ENCODE measurements at regions not wholly inside any gene's neighbourhood (a gene's known extent, or its start where the extent isn't known, plus 50 kb on each side); places are given as distances from the start of the nearest gene placed in this dataset.

DNA sequence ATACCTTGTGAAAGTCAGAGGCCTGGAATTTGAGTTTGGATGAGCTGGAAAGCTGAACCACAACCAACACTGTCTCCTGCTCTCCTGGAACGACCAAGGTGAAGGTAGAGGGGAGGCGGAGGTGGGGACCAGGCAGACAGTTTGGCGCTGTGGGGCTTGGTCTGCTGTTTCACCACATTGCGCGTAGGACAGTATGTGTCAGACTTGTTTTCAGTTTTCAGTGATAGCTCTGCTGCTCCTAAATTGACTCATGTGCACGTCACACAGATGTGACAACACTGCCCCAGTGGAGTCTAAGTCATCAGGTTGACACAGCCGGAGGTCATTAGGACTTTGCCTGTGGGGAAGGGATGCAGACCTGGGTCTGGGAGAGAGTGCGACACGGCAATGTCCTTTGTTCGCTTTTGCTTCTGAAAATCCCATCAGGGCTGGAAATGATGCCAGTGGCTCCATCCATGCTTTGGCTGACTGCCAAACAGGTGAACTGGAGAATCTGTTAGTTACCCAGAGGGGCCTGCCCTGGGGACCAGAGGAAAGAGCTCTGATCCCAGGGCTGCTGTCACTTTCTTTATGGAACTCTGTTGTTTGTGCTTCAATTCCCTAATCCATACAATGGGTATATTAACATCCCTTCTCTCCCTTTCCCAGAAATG, 255.5 kb downstream of the CDC5L start:
- no peak for DNase-seq (ENCODE audit: low read depth)
- TF ChIP-seq, protein P1, sequence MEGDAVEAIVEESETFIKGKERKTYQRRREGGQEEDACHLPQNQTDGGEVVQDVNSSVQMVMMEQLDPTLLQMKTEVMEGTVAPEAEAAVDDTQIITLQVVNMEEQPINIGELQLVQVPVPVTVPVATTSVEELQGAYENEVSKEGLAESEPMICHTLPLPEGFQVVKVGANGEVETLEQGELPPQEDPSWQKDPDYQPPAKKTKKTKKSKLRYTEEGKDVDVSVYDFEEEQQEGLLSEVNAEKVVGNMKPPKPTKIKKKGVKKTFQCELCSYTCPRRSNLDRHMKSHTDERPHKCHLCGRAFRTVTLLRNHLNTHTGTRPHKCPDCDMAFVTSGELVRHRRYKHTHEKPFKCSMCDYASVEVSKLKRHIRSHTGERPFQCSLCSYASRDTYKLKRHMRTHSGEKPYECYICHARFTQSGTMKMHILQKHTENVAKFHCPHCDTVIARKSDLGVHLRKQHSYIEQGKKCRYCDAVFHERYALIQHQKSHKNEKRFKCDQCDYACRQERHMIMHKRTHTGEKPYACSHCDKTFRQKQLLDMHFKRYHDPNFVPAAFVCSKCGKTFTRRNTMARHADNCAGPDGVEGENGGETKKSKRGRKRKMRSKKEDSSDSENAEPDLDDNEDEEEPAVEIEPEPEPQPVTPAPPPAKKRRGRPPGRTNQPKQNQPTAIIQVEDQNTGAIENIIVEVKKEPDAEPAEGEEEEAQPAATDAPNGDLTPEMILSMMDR (IDR thresholded peaks at IDR 0.05; ENCODE audit: control insufficient read depth, insufficient read depth, low read depth, low read length, missing control alignments) = no peak
- no peak overlapping the region for H3K4me3 ChIP-seq (ENCODE audit: control insufficient read depth, low read depth, low read length)

DNA sequence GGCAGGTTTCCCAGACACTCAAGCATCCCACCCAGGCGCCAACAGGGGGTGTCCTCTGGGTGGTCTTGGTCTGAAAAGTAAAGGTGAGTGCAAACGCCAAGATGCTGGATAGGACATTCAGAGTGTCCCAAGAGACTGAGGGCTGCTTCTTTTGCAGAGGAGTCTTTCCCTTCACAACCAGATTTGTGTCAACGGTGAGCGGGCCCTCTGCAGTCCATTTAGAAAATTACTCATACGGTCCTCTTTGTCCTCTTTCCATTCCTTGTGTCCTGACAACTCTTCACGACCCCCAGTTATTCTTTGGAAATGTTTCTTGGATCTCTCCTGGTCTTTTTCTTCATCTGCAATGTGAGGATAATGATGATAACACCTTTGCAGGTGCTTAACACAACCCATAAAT, 257.8 kb downstream of the CDC5L start:
- TF ChIP-seq, protein P1 (IDR thresholded peaks at IDR 0.05; ENCODE audit: control insufficient read depth, insufficient read depth, low read depth, low read length, missing control alignments) = peak; percentile 4
- no peak for DNase-seq (ENCODE audit: low read depth)
- H3K4me3 ChIP-seq (ENCODE audit: control insufficient read depth, low read depth, low read length) = no peak overlapping the region

DNA sequence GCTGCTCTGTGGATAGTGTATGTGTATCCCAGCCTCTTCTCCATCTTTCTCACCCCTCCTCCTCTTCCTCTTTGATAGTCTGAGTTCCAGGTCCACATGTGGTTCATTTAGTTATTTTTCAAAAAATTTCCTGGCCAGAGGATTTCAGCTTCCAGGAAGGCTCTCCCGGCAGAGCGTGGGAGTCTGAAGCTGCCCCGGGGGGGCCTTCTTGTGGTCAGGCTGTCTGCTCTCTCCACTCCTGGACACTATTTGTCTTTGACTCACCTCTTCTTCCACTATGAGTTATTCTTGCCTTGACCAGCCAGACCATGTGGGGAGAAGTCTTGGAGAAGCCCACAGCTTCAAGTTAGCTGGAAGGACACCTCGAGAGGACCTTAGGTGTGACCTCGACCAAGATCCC, 258.8 kb downstream of the CDC5L start:
- DNase-seq (ENCODE audit: low read depth) = peak; percentile 62
- no peak overlapping the region for H3K4me3 ChIP-seq (ENCODE audit: control insufficient read depth, low read depth, low read length)
- TF ChIP-seq, protein P1 (IDR thresholded peaks at IDR 0.05; ENCODE audit: control insufficient read depth, insufficient read depth, low read depth, low read length, missing control alignments) = no peak

DNA sequence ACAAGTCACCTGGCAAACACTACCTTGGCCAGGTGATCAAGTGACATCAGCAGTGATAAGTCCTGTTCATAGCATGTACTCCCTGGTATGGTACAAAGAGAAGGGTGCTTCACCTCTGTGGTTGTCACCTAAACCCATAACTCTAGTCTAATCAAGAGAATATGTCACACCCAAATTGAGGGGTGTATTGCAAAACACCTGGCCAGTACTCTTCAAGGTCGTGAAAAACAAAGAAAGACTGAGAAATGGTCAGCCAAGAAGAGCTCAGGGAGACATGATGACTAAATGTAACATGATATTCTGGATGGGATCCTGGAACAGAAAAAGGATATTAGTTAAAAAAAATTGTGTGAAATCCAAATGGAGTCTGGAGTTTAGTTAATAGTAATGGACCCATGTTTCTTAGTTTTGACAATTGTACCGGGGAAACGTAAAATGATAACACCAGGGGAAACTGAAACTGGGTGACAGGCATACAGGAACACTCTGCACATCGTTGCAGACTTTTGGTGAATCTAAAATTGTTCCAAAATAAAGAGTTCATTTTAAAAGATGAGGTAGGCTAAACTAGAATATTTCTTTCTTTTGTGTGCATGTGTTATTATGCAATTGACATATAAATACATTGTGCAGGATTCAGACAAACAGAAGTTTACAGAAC, 262.0 kb downstream of the CDC5L start:
- no peak overlapping the region for H3K4me3 ChIP-seq (ENCODE audit: control insufficient read depth, low read depth, low read length)
- peak; percentile 39 for DNase-seq (ENCODE audit: low read depth)
- TF ChIP-seq, protein P1 (IDR thresholded peaks at IDR 0.05; ENCODE audit: control insufficient read depth, insufficient read depth, low read depth, low read length, missing control alignments) = no peak

DNA sequence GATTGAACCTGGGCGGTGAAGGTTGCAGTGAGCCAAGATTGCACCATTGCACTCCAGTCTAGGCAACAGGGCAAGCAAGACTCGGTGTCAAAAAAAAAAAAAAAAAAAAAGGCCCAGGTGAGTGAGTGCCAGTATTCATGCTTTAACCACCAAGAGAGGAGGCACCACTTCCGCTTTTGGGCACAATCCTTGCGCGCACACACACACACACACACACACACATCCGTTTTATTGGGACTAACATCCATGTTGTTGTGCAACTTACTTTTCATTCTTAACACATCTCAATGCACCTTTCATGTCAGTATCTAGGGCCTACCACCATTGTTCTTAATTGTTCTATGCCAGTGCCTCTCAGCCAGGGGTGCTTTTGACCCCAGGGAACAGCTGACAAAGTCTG, 263.0 kb downstream of the CDC5L start:
- no peak for DNase-seq (ENCODE audit: low read depth)
- no peak overlapping the region for H3K4me3 ChIP-seq (ENCODE audit: control insufficient read depth, low read depth, low read length)
- TF ChIP-seq, protein P1 (IDR thresholded peaks at IDR 0.05; ENCODE audit: control insufficient read depth, insufficient read depth, low read depth, low read length, missing control alignments) = no peak

DNA sequence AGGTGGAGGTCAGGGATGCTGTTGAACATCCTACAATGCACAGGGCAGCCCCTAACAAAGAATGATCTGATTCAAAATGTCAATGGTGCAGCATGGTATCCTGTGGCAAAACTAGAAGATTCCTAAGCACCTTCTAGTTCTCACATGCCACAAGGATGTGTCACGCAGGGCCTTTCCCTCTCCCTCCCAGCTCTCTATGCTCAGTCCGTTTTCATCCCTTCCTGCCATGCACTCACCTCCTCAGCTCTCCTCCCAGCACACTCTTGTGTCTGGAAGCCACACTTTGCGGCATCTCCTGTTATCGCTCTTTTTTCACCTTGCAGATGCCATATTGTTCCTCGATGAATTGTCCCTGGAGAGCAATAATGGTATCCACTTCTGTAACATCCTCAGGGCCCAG, 263.4 kb downstream of the CDC5L start:
- no peak for DNase-seq (ENCODE audit: low read depth)
- TF ChIP-seq, protein P1 (IDR thresholded peaks at IDR 0.05; ENCODE audit: control insufficient read depth, insufficient read depth, low read depth, low read length, missing control alignments) = no peak
- H3K4me3 ChIP-seq (ENCODE audit: control insufficient read depth, low read depth, low read length) = no peak overlapping the region

Data from AG09309 (cell line).